ENCODE measurements at regions not wholly inside any gene's neighbourhood (a gene's known extent, or its start where the extent isn't known, plus 50 kb on each side); places are given as distances from the start of the nearest gene placed in this dataset.

DNA sequence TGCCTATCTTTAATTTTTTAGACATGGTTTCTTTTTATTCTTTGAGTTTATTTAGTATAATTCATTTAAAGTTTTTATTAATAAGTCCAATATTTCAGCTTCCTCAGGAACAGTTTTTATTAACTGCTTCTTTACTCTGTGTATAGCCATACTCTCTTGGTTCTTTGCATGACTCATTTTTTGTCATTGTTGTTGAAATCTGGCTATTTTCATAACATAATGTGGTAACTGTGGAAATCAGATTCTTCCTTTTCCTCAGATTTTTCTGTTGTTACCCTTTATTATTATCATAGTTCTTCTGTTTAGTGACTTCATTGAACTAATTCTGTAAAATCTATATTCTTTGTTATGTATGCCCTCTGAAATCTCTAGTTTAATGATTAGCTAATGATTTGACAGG lies 124.9 kb upstream of the CYSLTR1 start:
- no peak for TF ChIP-seq POLR2A (IDR thresholded peaks at IDR 0.05)
- TF ChIP-seq, protein P1, sequence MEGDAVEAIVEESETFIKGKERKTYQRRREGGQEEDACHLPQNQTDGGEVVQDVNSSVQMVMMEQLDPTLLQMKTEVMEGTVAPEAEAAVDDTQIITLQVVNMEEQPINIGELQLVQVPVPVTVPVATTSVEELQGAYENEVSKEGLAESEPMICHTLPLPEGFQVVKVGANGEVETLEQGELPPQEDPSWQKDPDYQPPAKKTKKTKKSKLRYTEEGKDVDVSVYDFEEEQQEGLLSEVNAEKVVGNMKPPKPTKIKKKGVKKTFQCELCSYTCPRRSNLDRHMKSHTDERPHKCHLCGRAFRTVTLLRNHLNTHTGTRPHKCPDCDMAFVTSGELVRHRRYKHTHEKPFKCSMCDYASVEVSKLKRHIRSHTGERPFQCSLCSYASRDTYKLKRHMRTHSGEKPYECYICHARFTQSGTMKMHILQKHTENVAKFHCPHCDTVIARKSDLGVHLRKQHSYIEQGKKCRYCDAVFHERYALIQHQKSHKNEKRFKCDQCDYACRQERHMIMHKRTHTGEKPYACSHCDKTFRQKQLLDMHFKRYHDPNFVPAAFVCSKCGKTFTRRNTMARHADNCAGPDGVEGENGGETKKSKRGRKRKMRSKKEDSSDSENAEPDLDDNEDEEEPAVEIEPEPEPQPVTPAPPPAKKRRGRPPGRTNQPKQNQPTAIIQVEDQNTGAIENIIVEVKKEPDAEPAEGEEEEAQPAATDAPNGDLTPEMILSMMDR (IDR thresholded peaks at IDR 0.05), result no peak
- no peaks in the 10 kb centered on the region for H3K27me3 ChIP-seq
- no peak overlapping the region for H3K27ac ChIP-seq
- DNase-seq, result no peak
- H3K4me3 ChIP-seq (replicated peaks in 1 of 3), result no peak overlapping the region
- H3K36me3 ChIP-seq, result no peaks in the 10 kb centered on the region
- intact Hi-C loops (cut with DNase I), result no loop called here
- H3K4me1 ChIP-seq, result no peaks in the 10 kb centered on the region
- no peaks in the 10 kb centered on the region for H3K9me3 ChIP-seq

DNA sequence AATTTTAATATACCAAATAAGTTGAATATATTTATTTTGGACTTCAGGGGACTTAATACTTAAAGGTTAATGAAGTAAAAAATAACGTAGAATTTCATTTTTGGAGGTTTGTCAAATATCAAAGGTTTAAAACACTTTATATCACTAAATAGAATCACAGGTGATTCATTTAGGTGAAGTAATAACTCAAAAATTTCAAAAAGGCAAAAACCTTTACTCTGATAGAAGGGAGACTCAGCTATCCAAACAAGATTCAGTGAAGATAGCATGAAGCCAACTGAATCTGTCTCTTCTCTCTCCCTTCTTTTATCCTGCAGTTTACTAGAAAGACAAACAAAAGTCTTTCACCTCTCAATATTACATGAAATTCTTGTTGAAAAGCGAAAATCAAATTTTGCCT lies 110.2 kb upstream of the CYSLTR1 start:
- intact Hi-C loops (cut with DNase I), result no loop called here
- Histone ChIP-seq H3K27ac (no peak overlapping the region), H3K4me1 (no peaks in the 10 kb centered on the region), H3K9me3 (no peaks in the 10 kb centered on the region), H3K36me3 (no peaks in the 10 kb centered on the region), H3K27me3 (no peaks in the 10 kb centered on the region), H3K4me3 (replicated peaks in 1 of 3) (no peak overlapping the region)
- TF ChIP-seq POLR2A (IDR thresholded peaks at IDR 0.05), result no peak
- TF ChIP-seq, protein P1 (IDR thresholded peaks at IDR 0.05), result no peak
- WGBS, 2 donors, result 71 to 77% methylated on average over 2 of the region's 2 CpGs
- no peak for DNase-seq

DNA sequence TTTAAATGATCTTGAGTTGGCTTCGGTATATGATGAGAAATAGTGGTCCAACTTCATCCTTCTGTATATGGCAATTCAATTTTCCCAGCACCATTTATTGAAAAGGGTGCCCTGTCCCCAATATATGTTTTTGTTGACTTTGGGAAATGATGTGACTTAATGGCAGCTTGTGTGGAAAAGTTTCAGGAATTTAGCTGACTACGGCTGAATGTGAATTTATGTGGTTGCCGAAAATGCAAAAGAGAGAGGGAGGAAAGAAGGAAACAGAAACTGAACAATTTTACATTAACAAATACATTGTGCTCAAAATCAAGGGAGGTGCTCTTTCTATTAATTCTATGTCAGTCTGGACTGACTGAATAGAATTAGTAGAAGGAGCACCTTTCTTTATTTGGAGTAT lies 101.8 kb upstream of the CYSLTR1 start:
- Histone ChIP-seq H3K27me3 (no peaks in the 10 kb centered on the region), H3K36me3 (no peaks in the 10 kb centered on the region), H3K27ac (no peak overlapping the region), H3K9me3 (no peaks in the 10 kb centered on the region), H3K4me1 (no peaks in the 10 kb centered on the region), H3K4me3 (replicated peaks in 1 of 3) (no peak overlapping the region)
- intact Hi-C loops (cut with DNase I), result no loop called here
- DNase-seq, result no peak
- TF ChIP-seq, protein P1 (IDR thresholded peaks at IDR 0.05), result no peak
- no peak for TF ChIP-seq POLR2A (IDR thresholded peaks at IDR 0.05)
- WGBS, 2 donors, result 83 to 91% methylated on average over 3 of the region's 3 CpGs

DNA sequence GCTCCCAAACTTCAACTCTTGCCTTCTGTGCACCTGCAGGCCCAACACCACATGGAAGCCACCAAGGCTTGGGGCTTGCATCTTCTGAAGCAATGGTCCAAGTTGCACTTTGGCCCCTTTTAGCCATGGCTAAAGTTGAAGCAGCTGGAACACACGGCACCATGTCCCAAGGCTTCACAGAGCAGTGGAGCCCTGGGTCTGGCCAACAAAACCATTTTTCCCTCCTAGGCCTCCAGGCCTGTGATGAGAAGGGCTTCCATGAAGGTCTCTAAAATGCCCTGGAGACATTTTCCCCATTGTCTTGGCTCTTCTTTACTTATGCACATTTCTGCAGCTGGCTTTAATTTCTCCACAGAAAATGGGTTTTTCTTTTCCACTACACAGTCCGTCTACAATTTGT lies 61.3 kb upstream of the CYSLTR1 start:
- Histone ChIP-seq H3K9me3 (no peaks in the 10 kb centered on the region), H3K4me1 (no peaks in the 10 kb centered on the region), H3K27ac (no peak overlapping the region), H3K27me3 (no peaks in the 10 kb centered on the region), H3K4me3 (replicated peaks in 1 of 3) (no peak overlapping the region), H3K36me3 (no peaks in the 10 kb centered on the region)
- no peak for DNase-seq
- WGBS, 2 donors, result 86 to 100% methylated on average over 1 to 2 of the region's 2 CpGs
- intact Hi-C loops (cut with DNase I), result no loop called here
- TF ChIP-seq POLR2A (IDR thresholded peaks at IDR 0.05), result no peak
- TF ChIP-seq, protein P1 (IDR thresholded peaks at IDR 0.05), result no peak

DNA sequence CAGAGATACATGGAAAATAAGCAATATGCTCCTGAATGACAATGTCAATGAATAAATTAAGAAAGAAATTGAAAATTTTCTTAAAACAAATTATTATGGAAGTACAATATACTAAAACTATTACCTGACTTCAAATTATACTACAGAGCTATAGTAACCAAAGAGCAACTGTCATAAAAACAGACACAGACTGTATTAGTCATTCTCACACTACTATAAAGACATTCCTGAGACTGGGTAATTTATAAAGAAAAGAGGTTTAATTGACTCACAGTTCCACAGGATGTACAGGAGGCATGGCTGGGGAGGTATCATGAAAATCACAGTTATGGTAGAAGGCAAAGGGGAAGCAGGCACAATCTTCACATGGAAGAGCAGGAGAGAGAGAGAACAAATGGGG lies 60.0 kb upstream of the CYSLTR1 start:
- Histone ChIP-seq H3K27me3 (no peaks in the 10 kb centered on the region), H3K4me1 (no peaks in the 10 kb centered on the region), H3K4me3 (replicated peaks in 1 of 3) (no peak overlapping the region), H3K27ac (no peak overlapping the region), H3K9me3 (no peaks in the 10 kb centered on the region), H3K36me3 (no peaks in the 10 kb centered on the region)
- no peak for DNase-seq
- intact Hi-C loops (cut with DNase I), result no loop called here
- TF ChIP-seq POLR2A (IDR thresholded peaks at IDR 0.05), result no peak
- TF ChIP-seq, protein P1 (IDR thresholded peaks at IDR 0.05), result no peak

Measured in thyroid gland (tissue), 4 donors.